ENCODE measurements at regions not wholly inside any gene's neighbourhood (a gene's known extent, or its start where the extent isn't known, plus 50 kb on each side); places are given as distances from the start of the nearest gene placed in this dataset.

DNA sequence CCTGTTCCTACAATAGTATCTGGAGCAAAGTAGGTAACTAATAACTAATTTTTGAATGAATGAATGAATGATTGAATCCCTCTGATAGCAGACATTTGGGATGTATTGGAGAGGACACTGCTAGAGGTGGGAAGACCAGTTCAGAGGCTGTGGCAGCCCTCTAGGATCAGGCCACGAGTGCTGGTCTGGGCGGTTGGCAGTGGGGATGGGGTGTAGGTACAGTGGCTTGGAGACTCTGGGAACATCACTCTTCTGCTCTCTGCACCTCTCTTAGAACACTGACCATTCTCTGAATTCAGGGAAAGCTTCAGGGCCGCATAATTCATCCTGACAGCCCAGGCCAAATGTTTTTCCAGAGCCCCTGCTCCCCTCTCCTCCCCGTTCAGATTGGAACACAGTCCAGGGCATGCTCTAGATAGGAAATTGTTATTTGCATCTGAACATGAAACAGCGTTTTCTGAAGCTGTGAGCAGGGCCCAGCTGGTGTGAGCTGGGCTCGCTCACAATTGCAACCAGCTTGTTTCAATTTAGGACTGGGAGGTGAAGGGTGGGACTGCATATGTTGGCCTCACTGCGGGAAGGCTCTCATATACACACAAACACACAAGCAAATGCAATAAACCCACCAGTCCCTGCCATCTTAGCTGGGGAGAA lies 253.1 kb upstream of the USP24 start:
- TF ChIP-seq TAF1 (IDR thresholded peaks at IDR 0.05; ENCODE audit: low read depth), result no peak
- no peak for TF ChIP-seq NFIC (IDR thresholded peaks at IDR 0.05)
- TF ChIP-seq ZBTB7A (IDR thresholded peaks at IDR 0.05; ENCODE audit: low read depth), result no peak
